Heart right ventricle (tissue), 16 donors: ENCODE measurements at regions not wholly inside any gene's neighbourhood (a gene's known extent, or its start where the extent isn't known, plus 50 kb on each side); places are given as distances from the start of the nearest gene placed in this dataset.

Source experiments
- ATAC-seq, 8 donors: fragments of 200-7000 bp; cut with Tn5 transposase; one replicate each; pipeline ENCODE4 v1.9.1; 2020; ENCODE audit warnings: mild to moderate bottlenecking in 8 of 8, moderate library complexity in 8 of 8, moderate number of reproducible peaks in 1 of 8
- DNase-seq, 2 donors: peaks; one replicate each; pipeline ENCODE4 v3.0.0-alpha.2; 2020
- H3K27ac ChIP-seq, 10 donors: fragments of 200-600 bp; sonication (generic) in 2 of 10; one replicate each; pipeline versions ENCODE4 v1.5.0 to v1.8.0; 2020 to 2022; ENCODE audit warnings: mild to moderate bottlenecking in 3 of 10
- H3K27me3 ChIP-seq, 7 donors: fragments of 200-600 bp; one replicate each; pipeline ENCODE4 v1.8.0; 2021 to 2022; ENCODE audit warnings: mild to moderate bottlenecking in 2 of 7
- H3K36me3 ChIP-seq, 9 donors: fragments of 200-600 bp; sonication (generic) in 1 of 9; one replicate each; pipeline versions ENCODE4 v1.5.0 to v1.8.0; 2020 to 2022; ENCODE audit warnings: mild to moderate bottlenecking in 2 of 9
- H3K4me1 ChIP-seq, 9 donors: fragments of 200-600 bp; sonication (generic) in 1 of 9; one replicate each; pipeline versions ENCODE4 v1.5.0 to v1.8.0; 2020 to 2022; ENCODE audit warnings: mild to moderate bottlenecking in 4 of 9
- H3K4me3 ChIP-seq, 10 donors: fragments of 200-600 bp; sonication (generic) in 2 of 10; one replicate each; pipeline versions ENCODE4 v1.5.0 to v1.8.0; 2020 to 2022; ENCODE audit warnings: mild to moderate bottlenecking in 7 of 10, moderate library complexity in 2 of 10
- H3K9me3 ChIP-seq, 11 donors: fragments of 200-600 bp in 10 of 11; sonication (generic) in 2 of 11; one replicate each; pipeline versions ENCODE4 v1.5.0 to v1.8.0; 2013 to 2022; ENCODE audit warnings: mild to moderate bottlenecking in 2 of 11, control low read depth in 1 of 11, moderate library complexity in 1 of 11
- CTCF ChIP-seq, 9 donors: fragments of 200-600 bp; sonication (generic) in 2 of 9; IDR thresholded peaks; one replicate each; pipeline versions ENCODE4 v1.5.0 to v1.8.0; 2021 to 2022; ENCODE audit warnings: antibody characterized with exemption in 9 of 9, mild to moderate bottlenecking in 5 of 9, moderate library complexity in 1 of 9
- WGBS, 2 donors: extraction: QIAGEN DNeasy Blood & Tissue Kit; methylation state at CpG; one replicate each; pipeline ENCODE4 v1.1.7; 2013; ENCODE audit warnings: inconsistent platforms in 1 of 2; 5-methylcytosine and 5-hydroxymethylcytosine counted together
- intact Hi-C, 10 donors: fragments of 100-400 bp; cut with DNase I; formaldehyde crosslinking; loops; one replicate each; pipeline versions ENCODE4 v1.11.1 to v1.14.2; 2022
- donor health status: Arrhythmogenic right ventricular cardiomyopathy.
- donor health status: ischemic (EF 13 %, LVEDD 7.1; RV severe dilation, severe dysfunction).
- donor health status: healthy with polysubstance abuse.
- donor health status: DM: no; HTN: yes; CAD: no.
- donor health status: DM: no; HTN: no; CAD: no.
- donor health status: ischemic (EF 25% LVEDD 6.9; RV normal size, moderate dysfunction).
- donor health status: ischemic (EF 25% LVEDD 5.7; RV mildly dilated, moderate dysfunction).
- donor health status: healthy.
- donor health status: DM: yes; HTN: yes; CAD: no.
- donor health status: Ischemic cardiomyopathy.
- donor health status: ischemic (EF 35%, LVEDD 5.7; RV mildly dilated, moderate dysfunction).
- donor health status: nonischemic (EF 11% LVEDD 7.7; RV severe dilation, severe dysfunction).
- donor health status: DM: yes; HTN: yes; CAD: no.
- donor health status: PGD.
- donor health status: ischemic (EF 29% LVEDD 5.4; RV normal size, mild dysfunction).
- donor health status: nonischemic (EF 23%, LVEDD 6.1; RV moderate dilation, normal function).

- WGBS, 2 donors, result 81 to 91% methylated on average over 6 of the region's 6 CpGs
- intact Hi-C loops, result no loop called here
- no peaks in the 10 kb centered on the region for H3K36me3 ChIP-seq
- no peak for ATAC-seq
- H3K27ac ChIP-seq, result no peak overlapping the region
- no peaks in the 10 kb centered on the region for H3K27me3 ChIP-seq
- DNase-seq, result no peak
- peaks cover 0 to 8% (median 0%) of the 10 kb centered on the region in 11 donors for H3K9me3 ChIP-seq
- no peaks in the 10 kb centered on the region for H3K4me1 ChIP-seq
- no peak for TF ChIP-seq CTCF (IDR thresholded peaks at IDR 0.05)
- no peak overlapping the region for H3K4me3 ChIP-seq
Observed at GRCh38 chr2:107020392-107020791, 134.4 kb upstream of the ST6GAL2 start.

GRCh38 chr2:107024269-107024668 lies 138.3 kb upstream of the ST6GAL2 start:
- ATAC-seq (no peak), DNase-seq (no peak)
- Histone ChIP-seq H3K4me1 (no peaks in the 10 kb centered on the region), H3K27ac (no peak overlapping the region), H3K27me3 (no peaks in the 10 kb centered on the region), H3K4me3 (no peak overlapping the region), H3K9me3 (peaks cover 0 to 8% (median 0%) of the 10 kb centered on the region in 11 donors), H3K36me3 (no peaks in the 10 kb centered on the region)
- intact Hi-C loops, result no loop called here
- 94 to 95% methylated on average over 2 of the region's 2 CpGs for WGBS, 2 donors
- no peak for TF ChIP-seq CTCF (IDR thresholded peaks at IDR 0.05)

GRCh38 chr2:107025291-107025857 lies 139.4 kb upstream of the ST6GAL2 start:
- H3K27ac ChIP-seq, result no peak overlapping the region
- no peak for ATAC-seq
- DNase-seq, result no peak
- WGBS, 2 donors, result 80 to 83% methylated on average over 6 of the region's 6 CpGs
- peaks cover 0 to 8% (median 0%) of the 10 kb centered on the region in 11 donors for H3K9me3 ChIP-seq
- no peak for TF ChIP-seq CTCF (IDR thresholded peaks at IDR 0.05)
- no peaks in the 10 kb centered on the region for H3K27me3 ChIP-seq
- H3K36me3 ChIP-seq, result no peaks in the 10 kb centered on the region
- H3K4me3 ChIP-seq, result no peak overlapping the region
- intact Hi-C loops, result no loop called here
- H3K4me1 ChIP-seq, result no peaks in the 10 kb centered on the region

- Histone ChIP-seq H3K27me3 (no peaks in the 10 kb centered on the region), H3K27ac (no peak overlapping the region), H3K4me1 (no peaks in the 10 kb centered on the region), H3K9me3 (peaks cover 0 to 8% (median 0%) of the 10 kb centered on the region in 11 donors), H3K4me3 (no peak overlapping the region), H3K36me3 (no peaks in the 10 kb centered on the region)
- TF ChIP-seq CTCF (IDR thresholded peaks at IDR 0.05), result no peak
- 76 to 87% methylated on average over 8 of the region's 8 CpGs for WGBS, 2 donors
- no peak for DNase-seq
- ATAC-seq, result no peak
- intact Hi-C loops, result no loop called here
Observed at GRCh38 chr2:107025869-107026380, 140.0 kb upstream of the ST6GAL2 start.
